ENCODE measurements at regions not wholly inside any gene's neighbourhood (a gene's known extent, or its start where the extent isn't known, plus 50 kb on each side); places are given as distances from the start of the nearest gene placed in this dataset.

GRCh38 chr3:73259856-73260255, 198.4 kb downstream of the EBLN2 start:
- TF ChIP-seq, protein P1, sequence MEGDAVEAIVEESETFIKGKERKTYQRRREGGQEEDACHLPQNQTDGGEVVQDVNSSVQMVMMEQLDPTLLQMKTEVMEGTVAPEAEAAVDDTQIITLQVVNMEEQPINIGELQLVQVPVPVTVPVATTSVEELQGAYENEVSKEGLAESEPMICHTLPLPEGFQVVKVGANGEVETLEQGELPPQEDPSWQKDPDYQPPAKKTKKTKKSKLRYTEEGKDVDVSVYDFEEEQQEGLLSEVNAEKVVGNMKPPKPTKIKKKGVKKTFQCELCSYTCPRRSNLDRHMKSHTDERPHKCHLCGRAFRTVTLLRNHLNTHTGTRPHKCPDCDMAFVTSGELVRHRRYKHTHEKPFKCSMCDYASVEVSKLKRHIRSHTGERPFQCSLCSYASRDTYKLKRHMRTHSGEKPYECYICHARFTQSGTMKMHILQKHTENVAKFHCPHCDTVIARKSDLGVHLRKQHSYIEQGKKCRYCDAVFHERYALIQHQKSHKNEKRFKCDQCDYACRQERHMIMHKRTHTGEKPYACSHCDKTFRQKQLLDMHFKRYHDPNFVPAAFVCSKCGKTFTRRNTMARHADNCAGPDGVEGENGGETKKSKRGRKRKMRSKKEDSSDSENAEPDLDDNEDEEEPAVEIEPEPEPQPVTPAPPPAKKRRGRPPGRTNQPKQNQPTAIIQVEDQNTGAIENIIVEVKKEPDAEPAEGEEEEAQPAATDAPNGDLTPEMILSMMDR (IDR thresholded peaks at IDR 0.05) = no peak
- TF ChIP-seq ZFX (IDR thresholded peaks at IDR 0.05; ENCODE audit: borderline replicate concordance) = no peak
